HG02884 (cell line): ENCODE measurements at regions not wholly inside any gene's neighbourhood (a gene's known extent, or its start where the extent isn't known, plus 50 kb on each side); places are given as distances from the start of the nearest gene placed in this dataset.
"Not testable (repeated sequence)": the region's sequence is repeated elsewhere in the genome, so short reads cannot be mapped to it uniquely, and the experiment has no call there.

Experiments used
- ATAC-seq: cut with Tn5 transposase; IDR thresholded peaks from one replicate; pipeline ENCODE4 v1.9.1; 2021; ENCODE audit warnings: mild to moderate bottlenecking, moderate library complexity; ENCODE audit not compliant: unreplicated experiment

DNA sequence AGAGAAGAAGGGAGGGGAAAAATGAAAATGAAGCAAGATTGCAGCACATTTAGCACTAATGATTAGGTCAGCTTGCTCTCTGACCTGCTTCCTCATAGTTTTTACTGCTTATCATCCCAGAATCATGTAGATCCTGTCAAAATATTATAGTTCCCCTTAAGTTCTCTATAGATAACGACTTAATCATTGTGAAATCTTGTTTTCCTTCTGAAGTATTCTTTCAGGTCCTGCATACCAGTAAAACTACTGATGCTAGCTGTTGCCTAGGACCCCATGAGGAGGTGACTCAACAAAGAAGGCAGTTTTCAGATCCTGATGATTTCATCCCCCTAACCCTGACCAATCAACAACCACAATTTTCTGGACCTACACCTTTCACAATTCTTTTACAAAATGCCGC, 1131.7 kb downstream of the SLITRK5 start:
- no peak for ATAC-seq

DNA sequence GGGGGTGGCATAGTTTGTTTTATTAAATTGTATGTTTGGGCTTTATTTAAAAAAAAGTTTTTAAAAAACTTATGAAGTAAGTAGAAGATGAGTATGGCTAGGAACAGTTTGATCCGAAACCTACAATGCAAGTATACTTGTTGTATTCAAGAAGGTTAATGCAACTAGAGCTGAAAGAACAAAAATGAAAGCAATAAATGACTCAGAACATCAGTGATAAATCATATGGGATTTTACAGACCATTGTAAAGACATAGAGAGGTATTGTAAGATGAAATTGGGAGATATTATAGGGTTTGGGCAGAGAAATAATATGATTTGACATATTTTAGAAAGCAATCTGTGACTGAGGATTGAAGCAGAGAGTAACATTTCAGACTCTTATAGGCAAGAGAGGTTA, 1135.3 kb downstream of the SLITRK5 start:
- ATAC-seq = no peak

DNA sequence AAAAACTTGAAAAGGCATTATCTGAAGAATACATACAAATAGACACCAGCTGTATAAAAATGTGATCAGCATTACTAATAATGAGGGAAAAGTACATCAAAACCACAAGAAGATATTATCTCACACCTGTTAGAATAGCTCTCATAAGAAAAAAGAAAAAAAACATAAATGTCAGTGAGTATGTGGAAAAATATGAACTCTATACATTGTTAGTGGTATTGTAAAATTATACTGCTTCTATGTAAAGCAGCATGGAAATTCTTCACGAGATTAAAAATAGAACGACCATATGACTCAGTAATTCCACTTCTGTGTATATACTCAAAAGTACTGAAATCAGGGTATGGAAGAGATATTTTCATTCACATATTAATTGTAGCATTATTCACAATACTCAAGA, 1146.4 kb downstream of the SLITRK5 start:
- no peak for ATAC-seq

DNA sequence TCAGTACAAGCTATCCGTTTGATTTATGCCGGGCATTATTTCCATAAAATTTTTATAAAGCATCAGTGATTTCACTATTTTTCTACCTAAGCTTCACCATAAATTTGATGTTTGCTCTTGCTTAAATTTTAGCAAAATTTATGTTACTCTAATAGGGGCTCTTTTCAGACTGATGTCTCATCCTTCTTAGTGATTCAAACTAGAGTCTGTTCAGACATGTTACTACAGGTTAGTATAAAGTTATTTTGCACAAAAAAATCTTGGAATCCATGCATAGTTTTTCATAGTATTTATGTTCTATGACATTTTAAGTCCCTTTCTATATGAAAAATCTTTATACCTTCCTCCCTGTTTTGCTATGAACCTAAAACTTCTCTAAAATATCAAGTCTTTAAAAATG, 1151.9 kb downstream of the SLITRK5 start:
- no peak for ATAC-seq

DNA sequence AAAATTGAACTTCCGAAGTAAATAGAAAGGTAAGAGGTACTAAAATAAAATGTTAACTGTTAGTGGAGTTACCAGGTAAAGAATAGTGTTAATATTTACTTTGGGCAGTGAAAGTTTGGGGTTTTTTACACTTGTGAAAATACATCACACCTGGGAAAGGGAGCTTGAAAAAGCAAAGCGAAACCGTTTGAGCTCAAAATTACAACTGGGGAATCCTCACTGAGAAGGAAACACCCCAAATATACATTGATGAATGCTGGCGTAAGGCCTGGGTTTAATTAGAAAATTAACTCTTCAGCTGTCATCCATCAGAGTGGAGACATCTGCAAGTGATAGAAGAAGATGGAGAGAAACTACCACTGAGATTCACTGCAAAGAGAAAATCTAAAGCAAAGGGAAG, 1153.0 kb downstream of the SLITRK5 start:
- ATAC-seq = no peak

DNA sequence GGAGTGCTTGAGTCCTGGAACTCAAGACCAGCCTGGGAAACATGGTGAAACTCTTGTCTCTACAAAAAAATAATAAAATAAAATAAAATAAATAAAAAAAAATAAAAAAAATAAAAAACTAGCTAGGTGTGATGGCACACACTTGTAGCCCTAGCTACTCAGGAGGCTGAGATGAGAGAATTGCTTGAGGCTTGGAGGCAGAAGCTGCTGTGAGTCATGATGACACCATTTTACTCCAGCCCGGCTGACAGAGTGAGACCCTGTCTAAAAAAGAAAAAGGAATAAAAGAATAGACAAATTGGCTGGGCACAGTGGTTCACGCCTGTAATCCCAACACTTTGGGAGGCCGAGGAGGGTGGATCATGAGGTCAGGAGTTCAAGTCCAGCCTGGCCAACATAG, 1168.9 kb downstream of the SLITRK5 start:
- ATAC-seq = no peak

DNA sequence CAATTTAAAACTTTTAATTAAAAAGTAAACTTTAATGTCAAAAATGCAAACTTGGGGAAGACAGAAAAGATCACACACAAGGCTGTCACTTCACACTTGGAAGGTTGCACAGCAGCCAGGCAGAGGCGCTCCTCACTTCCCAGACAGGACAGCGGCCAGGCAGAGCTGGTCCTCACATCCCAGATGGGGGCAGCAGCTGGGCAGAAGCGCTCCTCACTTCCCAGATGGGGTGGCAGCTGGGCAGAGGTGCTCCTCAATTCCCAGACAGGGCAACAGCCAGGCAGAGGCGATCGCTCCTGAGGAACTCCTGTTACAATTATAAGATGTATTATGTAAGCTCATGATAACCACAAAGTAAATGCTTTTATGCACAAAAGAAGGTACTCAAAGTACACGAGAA, 1181.1 kb downstream of the SLITRK5 start:
- not testable (repeated sequence) for ATAC-seq

DNA sequence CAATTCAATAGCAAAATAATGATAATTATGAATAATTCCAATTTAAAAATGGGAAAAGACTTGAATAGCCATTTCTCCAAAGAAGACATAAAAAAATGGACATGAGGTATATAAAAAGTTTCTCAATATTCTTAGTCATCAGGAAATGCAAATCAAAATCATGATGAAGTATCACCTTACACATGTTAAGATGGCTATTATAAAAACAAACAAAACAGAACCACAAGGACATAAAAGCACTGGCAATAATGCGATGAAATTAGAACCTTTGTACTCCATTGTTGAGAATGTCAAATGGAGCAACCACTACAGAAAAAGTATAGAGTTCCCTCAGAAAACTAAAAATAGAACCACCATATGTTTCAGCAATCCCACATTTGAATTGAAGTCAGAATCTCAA, 1186.1 kb downstream of the SLITRK5 start:
- ATAC-seq = no peak

DNA sequence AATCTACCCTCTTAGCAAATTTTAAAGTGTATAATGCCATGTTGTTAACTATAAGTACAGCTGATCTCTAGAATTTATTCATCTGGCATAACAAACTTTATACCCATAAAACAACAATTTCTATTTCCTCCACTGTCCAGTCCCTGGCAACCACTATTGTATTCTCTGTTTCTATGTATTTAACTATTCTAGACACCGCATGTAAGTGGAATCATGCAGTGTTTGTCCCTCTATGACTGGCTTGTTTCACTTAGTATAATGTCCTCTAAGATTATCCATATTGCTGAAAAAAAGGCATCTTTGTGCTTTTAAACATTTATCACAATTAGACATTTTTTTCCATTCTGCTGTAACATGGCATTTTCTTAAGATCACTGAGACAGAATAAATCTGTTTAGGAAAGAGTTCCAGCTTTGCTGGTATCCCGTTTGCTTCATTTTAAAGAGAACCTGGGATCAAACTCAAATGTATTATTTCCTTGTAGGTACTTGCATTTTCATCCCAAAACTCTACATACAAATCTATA, 1191.0 kb downstream of the SLITRK5 start:
- ATAC-seq = no peak

DNA sequence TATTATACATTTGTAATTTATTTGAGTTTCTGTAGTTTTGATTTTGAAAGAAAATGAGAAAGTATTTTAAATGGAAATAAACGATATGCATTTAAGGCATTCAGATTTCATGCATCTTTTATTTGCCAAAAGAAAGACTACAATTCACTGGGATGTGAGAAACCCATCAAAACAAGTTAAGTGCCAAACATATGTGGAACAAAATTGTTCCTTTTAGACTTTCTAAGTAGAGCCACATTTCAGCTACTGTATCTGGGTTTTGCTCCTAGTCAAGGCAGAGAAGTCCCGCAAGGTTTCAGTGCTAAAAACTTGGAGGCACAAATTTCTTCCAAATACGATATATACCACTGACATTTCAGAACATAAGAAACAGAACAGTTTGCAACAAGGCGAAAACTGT, 1191.9 kb downstream of the SLITRK5 start:
- ATAC-seq = no peak

DNA sequence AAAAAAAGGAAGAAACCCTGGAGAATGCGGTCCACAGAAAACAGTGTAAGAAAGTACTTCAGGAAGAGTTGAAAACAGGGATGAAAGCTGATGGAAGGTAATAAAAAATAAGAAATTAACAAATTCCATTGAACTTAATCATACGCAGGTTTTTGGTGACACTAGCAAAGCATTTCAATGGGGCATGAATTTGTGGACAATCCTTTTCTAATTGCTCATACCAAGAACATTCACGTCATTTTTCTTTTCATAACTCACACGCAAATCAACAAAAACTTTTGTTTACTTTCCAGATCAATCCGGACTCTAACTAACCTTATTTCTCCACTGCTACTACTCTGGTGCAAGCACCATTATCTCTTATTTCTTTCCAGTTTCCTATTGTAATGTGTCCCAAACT, 1195.0 kb downstream of the SLITRK5 start:
- no peak for ATAC-seq

DNA sequence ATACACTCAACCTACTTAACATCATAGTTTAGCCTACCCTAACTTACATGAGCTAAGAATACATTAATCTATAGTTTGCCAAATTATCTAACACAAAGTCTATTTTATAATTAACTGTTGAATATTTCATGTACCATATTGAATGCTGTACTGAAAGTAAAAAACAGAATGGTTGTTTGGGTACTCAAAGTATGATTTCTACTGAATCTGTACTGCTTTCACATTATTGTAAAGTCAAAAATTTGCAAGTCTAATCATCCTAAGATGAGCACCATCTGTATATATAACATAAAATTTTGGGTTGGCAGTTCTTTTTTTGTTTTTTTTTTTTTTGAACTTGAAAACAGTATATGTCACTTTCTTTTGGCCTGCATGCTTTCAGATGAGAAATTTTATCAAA, 1212.6 kb downstream of the SLITRK5 start:
- no peak for ATAC-seq

DNA sequence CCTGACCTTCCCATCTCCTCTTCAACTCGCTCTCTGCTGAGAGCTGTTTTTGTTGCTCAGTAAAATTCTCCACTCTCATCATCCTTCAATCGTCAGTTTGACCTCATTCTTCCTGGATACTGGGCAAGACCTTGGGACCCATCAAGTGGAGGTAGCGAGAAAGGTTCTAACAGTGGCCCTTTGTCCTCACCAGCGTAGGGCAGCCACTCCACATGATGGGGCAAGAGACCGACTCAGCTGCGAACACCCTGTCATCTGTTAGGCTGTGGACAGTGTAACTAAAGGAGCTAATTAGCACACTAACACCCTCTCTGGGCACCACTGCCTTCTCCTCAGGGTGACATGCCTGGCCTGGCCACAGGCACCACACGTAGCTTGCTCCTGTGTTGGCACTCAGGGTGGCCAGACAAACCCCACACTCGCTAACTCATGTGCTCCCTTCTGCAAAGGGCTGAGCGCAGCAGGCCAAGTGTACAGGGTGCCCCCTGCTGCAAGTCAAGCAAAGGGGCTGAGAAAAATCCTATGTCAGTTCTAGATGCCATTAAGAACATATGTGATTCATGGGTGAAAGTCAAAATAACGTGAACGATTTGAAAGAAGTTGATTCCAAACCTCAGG, 1216.0 kb downstream of the SLITRK5 start:
- ATAC-seq = no peak

DNA sequence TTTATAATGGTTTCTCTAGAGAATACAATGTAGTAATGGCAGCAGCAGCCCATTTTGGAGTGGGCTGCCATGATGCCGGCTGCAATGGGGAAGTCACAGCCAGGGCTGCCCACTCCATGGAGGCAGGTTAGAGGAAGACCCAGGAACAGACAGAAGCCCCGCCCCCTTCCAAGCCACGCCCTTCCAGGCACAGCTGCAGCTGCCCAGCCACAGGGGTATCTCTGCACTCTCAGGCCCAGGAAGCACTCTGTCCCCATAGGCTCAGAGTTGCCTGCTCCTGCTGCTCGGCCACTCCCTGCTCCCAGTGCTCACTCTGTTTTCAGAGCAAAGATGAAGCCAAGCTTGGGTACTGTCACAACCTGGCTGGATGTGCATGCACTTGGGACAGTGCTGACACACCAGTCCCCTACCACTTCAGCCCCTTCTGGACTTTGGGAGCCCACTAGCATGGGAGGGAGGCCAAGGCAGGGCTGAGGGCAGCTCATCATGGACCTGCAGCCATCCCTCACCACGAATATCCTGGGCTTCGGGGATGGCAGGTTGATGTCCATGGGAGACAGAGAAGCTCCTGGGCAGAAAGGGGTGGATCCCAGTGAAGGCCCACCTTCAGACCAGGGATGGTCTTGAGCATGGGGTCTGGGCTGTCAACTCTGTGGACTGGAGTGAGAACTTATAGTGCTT, 1224.2 kb downstream of the SLITRK5 start:
- ATAC-seq = no peak

DNA sequence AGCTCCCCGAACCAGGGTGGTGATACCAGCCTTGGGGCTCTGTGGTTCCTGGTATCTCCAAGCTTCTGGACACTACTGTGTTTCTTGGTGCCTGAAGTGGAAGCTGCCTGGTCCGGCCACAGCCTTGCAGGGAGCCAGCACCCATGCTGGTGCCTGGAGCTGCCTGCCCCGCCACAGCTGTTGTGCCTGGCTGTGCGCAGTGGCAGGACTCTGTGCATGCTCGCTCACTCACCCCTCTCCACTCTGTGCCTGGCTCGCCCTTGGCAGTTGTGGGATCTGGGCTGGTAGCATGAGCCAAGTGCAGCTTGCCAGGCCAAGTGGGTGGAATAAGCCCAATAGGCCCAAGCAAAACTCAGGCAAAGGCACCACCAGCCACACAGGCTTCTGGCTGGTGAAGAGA, 1225.3 kb downstream of the SLITRK5 start:
- no peak for ATAC-seq

DNA sequence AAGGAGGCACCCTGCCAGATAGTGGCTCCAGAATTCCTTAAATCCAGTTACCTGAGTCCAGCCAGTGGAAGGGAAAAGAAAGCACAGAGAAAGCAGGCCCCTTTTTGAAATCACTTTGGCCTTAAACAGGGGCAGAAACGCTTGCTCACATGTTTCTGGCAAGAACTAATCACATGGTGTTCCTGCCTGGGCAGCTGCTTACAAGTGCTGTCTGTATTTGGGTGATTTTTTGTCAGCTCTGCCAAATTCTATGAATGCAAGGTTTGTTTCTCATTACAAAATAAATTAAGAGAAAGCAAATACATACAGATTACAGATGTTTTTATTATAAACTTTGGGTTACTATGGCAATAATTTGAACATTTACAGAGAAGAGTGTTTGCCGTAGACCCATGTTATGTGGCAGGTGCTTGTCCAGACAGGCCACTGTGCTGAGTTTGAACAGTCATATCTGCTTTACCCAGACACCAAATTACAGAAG, 1237.8 kb downstream of the SLITRK5 start:
- no peak for ATAC-seq

DNA sequence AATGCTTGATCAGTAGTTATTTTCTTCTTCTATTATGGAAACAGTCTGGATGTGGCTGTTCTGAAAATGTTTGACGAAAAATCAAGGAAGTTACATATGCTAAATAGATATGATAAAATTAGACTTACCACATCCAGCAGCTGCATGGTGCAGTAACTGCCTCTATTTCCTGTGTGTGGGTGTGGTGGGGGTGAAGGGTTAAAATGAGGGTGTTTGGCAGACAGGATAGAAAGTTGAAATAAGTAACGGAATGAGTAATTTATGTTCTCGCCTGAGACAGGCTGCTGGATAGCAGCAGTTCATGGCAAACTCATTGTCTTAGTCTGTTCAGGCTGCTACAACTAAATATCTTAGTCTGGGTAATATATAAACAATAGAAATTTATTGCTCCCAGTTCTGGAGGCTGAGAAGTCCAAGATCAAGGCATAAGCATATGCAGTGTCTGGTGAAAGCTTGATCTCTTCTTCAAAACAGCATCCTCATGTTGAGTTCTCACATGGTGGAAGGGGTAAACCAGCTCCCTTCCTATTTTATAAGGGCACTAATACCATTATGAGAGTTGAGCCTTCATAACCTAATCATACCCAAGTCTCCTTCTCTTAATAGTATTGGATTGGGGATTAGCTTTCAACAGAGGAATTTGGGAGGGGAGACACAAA, 1248.9 kb downstream of the SLITRK5 start:
- peak; percentile 98 for ATAC-seq

DNA sequence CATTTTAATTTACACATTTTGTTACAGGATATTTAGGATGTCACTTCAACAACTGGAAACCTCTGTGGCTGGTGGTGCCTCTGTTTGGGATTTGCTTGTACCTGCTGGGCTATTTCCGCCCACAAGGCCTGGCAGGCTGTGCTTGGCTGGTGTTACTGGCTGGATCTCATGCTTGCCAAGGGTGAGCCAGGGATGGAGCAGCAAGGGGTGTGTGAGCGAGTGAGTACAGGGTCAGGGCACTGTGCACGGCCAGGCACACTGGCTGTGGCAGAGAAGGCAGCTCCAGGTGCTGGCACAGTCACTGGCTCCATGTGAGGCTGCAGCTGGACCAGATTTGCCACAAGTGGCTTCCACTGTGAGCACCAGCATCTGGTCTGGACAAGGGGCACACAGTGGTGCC, 1254.8 kb downstream of the SLITRK5 start:
- ATAC-seq = no peak

DNA sequence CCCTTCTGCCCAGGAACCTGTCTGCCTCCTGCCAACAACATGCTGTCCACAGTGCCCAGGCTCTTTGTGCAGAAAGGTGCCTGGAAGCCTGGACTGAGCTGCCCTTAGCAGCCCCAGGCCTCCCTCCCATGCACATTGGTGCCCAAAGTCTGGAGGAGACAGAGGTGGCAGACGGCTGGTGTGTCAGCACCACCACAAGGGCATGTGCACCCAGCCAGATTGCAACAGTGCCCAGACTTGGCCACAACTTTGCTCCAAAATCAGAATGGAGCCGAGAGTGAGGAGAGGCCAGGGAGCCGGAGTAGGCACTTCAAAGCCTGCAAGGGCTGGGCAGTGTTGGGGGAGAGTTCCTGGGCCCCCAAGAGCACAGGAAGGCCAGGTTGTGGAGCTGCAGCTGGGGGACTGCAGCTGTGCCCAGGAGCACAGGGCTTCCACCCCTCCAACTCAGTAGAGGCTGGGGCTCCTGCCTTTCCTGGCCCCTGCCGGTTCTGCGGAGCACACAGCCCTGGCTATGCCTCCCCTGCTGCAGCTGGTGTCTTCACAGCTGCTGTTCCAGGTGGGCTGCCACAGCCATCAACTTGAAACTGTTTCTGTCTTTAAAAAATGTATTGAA, 1255.8 kb downstream of the SLITRK5 start:
- ATAC-seq = no peak

DNA sequence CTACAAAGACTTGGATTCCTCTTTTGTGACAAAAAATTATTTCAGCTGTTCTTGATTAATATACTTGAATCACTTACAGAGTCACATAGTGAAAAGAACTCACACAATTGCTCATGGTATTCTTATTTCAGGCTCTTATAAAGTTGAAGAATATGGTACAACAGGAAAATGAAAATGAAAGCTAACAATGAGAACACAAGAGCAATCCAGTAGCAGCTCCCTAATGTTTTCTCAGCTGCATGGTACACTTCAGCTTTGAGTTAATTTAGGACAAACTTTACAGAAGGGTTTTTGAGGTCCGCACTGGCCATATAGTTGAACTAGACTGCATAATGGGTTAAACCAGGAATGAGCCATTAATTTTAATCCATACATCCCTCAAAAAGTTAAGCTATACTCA, 1261.8 kb downstream of the SLITRK5 start:
- no peak for ATAC-seq

DNA sequence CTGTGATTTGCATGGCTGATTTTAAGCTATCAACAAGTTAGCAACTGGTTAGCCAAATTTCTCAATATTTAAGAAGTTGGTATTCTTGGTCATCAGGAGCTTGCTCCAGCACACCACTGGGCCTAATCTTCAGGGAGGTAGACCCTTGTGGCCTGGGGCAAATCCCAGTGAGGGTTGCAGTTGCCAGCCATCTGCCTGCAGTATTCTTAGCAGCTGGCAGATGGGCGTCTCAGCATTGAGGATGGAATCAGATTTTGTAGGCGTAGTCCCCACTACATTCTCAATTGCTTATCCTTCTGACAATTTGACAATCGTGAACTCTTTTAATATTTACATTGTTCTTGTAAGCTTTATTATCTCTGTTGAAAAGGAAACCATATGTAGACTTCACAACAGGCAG, 1266.2 kb downstream of the SLITRK5 start:
- ATAC-seq = no peak

DNA sequence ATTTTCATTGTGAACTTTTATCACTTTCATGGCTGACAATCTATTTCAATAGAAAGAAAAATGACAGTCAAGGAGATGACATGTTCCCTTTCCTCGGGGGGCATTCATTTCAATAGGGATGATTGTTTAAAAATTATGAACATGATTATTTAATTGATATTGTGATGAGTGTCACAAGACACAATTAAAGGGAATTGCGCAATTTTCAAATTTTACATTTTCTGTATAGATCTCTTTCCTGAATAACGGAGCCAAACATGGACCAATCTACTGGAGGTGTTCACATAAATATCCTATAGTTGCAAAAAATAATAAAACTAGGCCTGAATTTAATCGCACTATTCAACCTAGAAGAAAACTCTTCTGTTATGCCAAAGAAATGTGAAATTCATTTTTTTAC, 1274.6 kb downstream of the SLITRK5 start:
- ATAC-seq = no peak
